DOHH2 (cell line): ENCODE measurements at regions not wholly inside any gene's neighbourhood (a gene's known extent, or its start where the extent isn't known, plus 50 kb on each side); places are given as distances from the start of the nearest gene placed in this dataset.

Experiments
- H3F3A ChIP-seq: fragments of 200-600 bp; sonication (generic), shearing (Covaris generic); 2 replicates; pipeline ENCODE4 v1.6.0; 2016; ENCODE audit warnings: antibody characterized with exemption, mild to moderate bottlenecking; ENCODE audit not compliant: control insufficient read depth, insufficient read depth
- H3K27ac ChIP-seq: fragments of 200-600 bp; sonication (generic); 2 replicates; pipeline ENCODE4 v1.5.1; 2014; ENCODE audit warnings: low read depth, mild to moderate bottlenecking, low read length, moderate library complexity
- H3K27me3 ChIP-seq: fragments of 200-600 bp; sonication (generic); 2 replicates; pipeline ENCODE4 v1.6.1; 2014; ENCODE audit warnings: mild to moderate bottlenecking, low read length, mixed read lengths; ENCODE audit not compliant: control insufficient read depth
- H3K36me3 ChIP-seq: fragments of 200-600 bp; sonication (generic); 2 replicates; pipeline ENCODE4 v1.6.1; 2014; ENCODE audit warnings: mild to moderate bottlenecking, low read length, moderate library complexity, mixed read lengths; ENCODE audit not compliant: control insufficient read depth
- H3K4me1 ChIP-seq: fragments of 200-600 bp; sonication (generic); 2 replicates; pipeline ENCODE4 v1.6.1; 2014; ENCODE audit warnings: mild to moderate bottlenecking, low read length, mixed read lengths; ENCODE audit not compliant: control insufficient read depth
- H3K4me2 ChIP-seq: fragments of 200-600 bp; sonication (generic); 2 replicates; pipeline ENCODE4 v1.6.0; 2014; ENCODE audit warnings: mild to moderate bottlenecking, low read length, moderate library complexity
- H3K4me3 ChIP-seq: fragments of 200-600 bp; sonication (generic); 2 replicates; pipeline ENCODE4 v1.5.1; 2014; ENCODE audit warnings: mild to moderate bottlenecking, low read length, mixed read lengths
- H3K79me2 ChIP-seq: fragments of 200-600 bp; sonication (generic); 2 replicates; pipeline ENCODE4 v1.6.1; 2014; ENCODE audit warnings: mild to moderate bottlenecking, low read length, mixed read lengths; ENCODE audit not compliant: control insufficient read depth
- H3K9me2 ChIP-seq: fragments of 200-600 bp; sonication (generic); replicated peaks from 2 replicates; pipeline ENCODE4 v1.6.1; 2014; ENCODE audit warnings: mild to moderate bottlenecking, low read length, mixed read lengths; ENCODE audit not compliant: control insufficient read depth
- H3K9me3 ChIP-seq: fragments of 200-600 bp; sonication (generic); 2 replicates; pipeline ENCODE4 v1.6.1; 2014; ENCODE audit warnings: antibody characterized with exemption, low read length, mixed read lengths; ENCODE audit not compliant: control insufficient read depth, insufficient read depth
- H4K20me1 ChIP-seq: fragments of 200-600 bp; sonication (generic); 2 replicates; pipeline ENCODE4 v1.6.0; 2014; ENCODE audit warnings: low read depth, mild to moderate bottlenecking, antibody characterized with exemption, low read length, moderate library complexity; ENCODE audit not compliant: control insufficient read depth, insufficient read depth
- EZH2phosphoT487 ChIP-seq: fragments of 200-600 bp; sonication (generic); IDR thresholded peaks from 2 replicates; pipeline ENCODE4 v1.6.1; 2017; ENCODE audit warnings: borderline replicate concordance, mild to moderate bottlenecking, antibody characterized with exemption, low read length, moderate library complexity, mixed read lengths
- TF ChIP-seq, protein P1 (sequence below): fragments of 200-600 bp; sonication (generic); IDR thresholded peaks from one replicate; pipeline ENCODE4 v1.5.1; 2014; ENCODE audit warnings: antibody characterized with exemption, mild to moderate bottlenecking, low read depth, low read length; ENCODE audit not compliant: poor library complexity, severe bottlenecking

DNA sequence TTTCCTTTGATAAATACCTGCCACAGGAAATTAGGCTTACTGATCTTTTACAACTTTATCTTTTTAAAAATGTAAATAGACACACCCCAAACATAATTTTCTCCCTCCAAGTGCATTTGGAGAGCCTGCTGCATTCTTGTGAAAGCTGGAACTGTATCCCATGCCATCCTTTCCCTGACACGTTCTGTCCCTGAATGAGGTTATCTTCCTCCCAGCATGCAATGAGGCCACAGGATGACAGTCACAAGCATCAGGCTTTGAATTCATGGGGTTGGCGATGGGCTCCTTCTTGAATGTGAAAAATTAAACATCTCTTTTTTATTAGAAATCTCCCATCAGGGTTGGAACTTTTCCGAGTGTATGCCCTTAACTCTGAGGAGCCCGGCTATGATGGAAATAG is 77.8 kb downstream of the CTAGE1 start:
- Histone ChIP-seq H3K27me3 (no peaks in the 10 kb centered on the region), H3K36me3 (no peaks in the 10 kb centered on the region), H3K9me3 (no peaks in the 10 kb centered on the region), H3K27ac (no peak overlapping the region), H3K79me2 (no peaks in the 10 kb centered on the region), H3K9me2 (no peaks in the 10 kb centered on the region), H3F3A (no peaks in the 10 kb centered on the region), H3K4me3 (no peak overlapping the region), H3K4me2 (no peak overlapping the region), H4K20me1 (no peaks in the 10 kb centered on the region), H3K4me1 (no peaks in the 10 kb centered on the region)
- TF ChIP-seq EZH2phosphoT487: no peak
- TF ChIP-seq, protein P1, sequence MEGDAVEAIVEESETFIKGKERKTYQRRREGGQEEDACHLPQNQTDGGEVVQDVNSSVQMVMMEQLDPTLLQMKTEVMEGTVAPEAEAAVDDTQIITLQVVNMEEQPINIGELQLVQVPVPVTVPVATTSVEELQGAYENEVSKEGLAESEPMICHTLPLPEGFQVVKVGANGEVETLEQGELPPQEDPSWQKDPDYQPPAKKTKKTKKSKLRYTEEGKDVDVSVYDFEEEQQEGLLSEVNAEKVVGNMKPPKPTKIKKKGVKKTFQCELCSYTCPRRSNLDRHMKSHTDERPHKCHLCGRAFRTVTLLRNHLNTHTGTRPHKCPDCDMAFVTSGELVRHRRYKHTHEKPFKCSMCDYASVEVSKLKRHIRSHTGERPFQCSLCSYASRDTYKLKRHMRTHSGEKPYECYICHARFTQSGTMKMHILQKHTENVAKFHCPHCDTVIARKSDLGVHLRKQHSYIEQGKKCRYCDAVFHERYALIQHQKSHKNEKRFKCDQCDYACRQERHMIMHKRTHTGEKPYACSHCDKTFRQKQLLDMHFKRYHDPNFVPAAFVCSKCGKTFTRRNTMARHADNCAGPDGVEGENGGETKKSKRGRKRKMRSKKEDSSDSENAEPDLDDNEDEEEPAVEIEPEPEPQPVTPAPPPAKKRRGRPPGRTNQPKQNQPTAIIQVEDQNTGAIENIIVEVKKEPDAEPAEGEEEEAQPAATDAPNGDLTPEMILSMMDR: no peak

DNA sequence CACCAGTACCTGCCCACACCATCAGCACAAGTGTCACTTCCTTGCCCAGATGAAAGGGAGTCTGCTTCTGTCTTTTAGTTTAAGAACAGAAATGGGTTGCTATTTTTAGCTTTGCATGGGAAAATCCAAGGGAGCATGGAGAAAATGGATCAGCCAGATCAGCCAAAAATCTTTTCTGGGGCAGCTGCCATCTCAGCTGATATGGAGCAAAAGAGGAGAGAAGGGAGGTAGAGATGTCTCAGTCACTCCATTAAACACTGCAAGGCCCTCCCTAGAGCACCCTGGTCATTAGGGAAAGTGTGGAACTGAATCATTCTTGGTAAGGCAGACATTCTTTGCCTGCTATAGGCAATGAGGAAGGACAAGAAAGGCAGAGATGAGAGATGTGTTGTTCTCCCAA is 79.9 kb downstream of the CTAGE1 start:
- H4K20me1 ChIP-seq: no peaks in the 10 kb centered on the region
- no peaks in the 10 kb centered on the region for H3K27me3 ChIP-seq
- H3K79me2 ChIP-seq: no peaks in the 10 kb centered on the region
- H3K9me3 ChIP-seq: no peaks in the 10 kb centered on the region
- H3K27ac ChIP-seq: no peak overlapping the region
- H3K9me2 ChIP-seq: no peaks in the 10 kb centered on the region
- no peaks in the 10 kb centered on the region for H3K36me3 ChIP-seq
- H3F3A ChIP-seq: no peaks in the 10 kb centered on the region
- no peak overlapping the region for H3K4me3 ChIP-seq
- TF ChIP-seq, protein P1: no peak
- no peak for TF ChIP-seq EZH2phosphoT487
- H3K4me1 ChIP-seq: no peaks in the 10 kb centered on the region
- no peak overlapping the region for H3K4me2 ChIP-seq

DNA sequence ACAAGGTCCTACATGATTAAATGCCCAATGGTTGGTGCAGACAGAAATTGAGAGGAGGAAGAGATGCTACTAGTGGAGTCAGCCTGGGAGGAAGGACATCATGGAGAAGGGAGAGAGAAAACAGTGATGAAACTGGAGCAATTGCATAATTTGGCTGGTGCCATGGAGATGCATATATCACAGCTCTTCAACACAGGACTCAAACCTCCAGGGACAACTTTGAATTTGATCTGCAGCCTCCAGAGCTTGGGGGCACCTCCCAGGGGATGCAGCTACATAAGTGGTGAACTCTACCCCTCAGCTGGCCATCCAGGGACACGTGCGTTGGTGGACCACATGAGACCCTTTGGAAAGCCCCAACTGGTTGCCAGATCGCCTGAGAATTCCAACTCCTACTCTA is 80.4 kb downstream of the CTAGE1 start:
- Histone ChIP-seq H4K20me1 (no peaks in the 10 kb centered on the region), H3K4me3 (no peak overlapping the region), H3K27me3 (no peaks in the 10 kb centered on the region), H3K9me2 (no peaks in the 10 kb centered on the region), H3K9me3 (no peaks in the 10 kb centered on the region), H3K36me3 (no peaks in the 10 kb centered on the region), H3K4me1 (no peaks in the 10 kb centered on the region), H3K4me2 (no peak overlapping the region), H3F3A (no peaks in the 10 kb centered on the region), H3K27ac (no peak overlapping the region), H3K79me2 (no peaks in the 10 kb centered on the region)
- TF ChIP-seq EZH2phosphoT487: no peak
- TF ChIP-seq, protein P1: no peak

DNA sequence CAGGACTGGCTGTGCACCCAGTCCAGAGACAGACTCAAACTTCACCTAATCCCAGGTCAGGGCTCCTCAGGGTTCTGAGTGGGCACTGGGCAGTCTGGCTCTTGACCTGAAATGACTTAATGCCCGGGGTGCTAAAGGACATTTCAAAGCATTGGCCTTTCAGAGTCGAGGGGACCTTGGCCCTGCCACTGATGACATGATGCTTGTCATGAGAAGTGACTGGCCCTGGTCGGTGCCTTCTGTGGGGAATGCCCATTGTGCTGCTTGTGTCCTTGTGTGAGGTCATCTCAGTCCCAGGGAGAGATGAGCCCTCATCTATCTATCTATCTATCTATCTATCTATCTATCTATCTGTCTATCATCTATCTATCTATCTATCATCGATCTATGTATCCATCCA is 81.3 kb downstream of the CTAGE1 start:
- H3F3A ChIP-seq: no peaks in the 10 kb centered on the region
- no peak overlapping the region for H3K4me2 ChIP-seq
- no peaks in the 10 kb centered on the region for H3K27me3 ChIP-seq
- no peaks in the 10 kb centered on the region for H4K20me1 ChIP-seq
- no peaks in the 10 kb centered on the region for H3K9me2 ChIP-seq
- H3K79me2 ChIP-seq: no peaks in the 10 kb centered on the region
- H3K4me1 ChIP-seq: no peaks in the 10 kb centered on the region
- H3K9me3 ChIP-seq: no peaks in the 10 kb centered on the region
- H3K4me3 ChIP-seq: no peak overlapping the region
- TF ChIP-seq EZH2phosphoT487: no peak
- TF ChIP-seq, protein P1: no peak
- H3K27ac ChIP-seq: no peak overlapping the region
- H3K36me3 ChIP-seq: no peaks in the 10 kb centered on the region
